Stimulated activated CD4-positive, alpha-beta T cell treated with anti-CD3 and anti-CD28 coated beads, Interleukin-12 subunit alpha, Interleukin-12 subunit beta, amount 100 ng/mL, for 24 hours (primary cell): ENCODE measurements at regions not wholly inside any gene's neighbourhood (a gene's known extent, or its start where the extent isn't known, plus 50 kb on each side); places are given as distances from the start of the nearest gene placed in this dataset.

Experiments used
- DNase-seq, 2 experiments: peaks; one replicate each; pipeline ENCODE4 v3.0.0-alpha.2; 2020; ENCODE audit warnings: low read depth in 2 of 2

DNA sequence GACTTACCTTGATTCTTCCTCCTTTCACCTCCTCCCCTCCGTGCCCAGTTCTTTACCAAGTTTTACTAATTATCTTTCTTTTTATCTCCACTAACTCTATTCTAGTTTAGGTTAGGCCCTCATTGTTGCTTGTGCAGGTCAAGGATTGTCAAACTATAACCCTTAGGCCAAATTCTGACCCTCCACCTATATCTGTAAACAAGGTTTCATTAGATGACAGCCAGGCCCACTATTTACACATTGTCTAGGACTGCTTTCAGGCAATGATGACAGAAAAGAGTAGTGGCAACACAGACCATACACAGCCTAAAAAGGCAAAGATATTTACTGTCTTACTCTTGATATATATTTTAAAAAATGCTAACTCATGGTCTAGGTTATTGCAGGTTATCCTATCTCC, 212.0 kb downstream of the RAD51AP2 start:
- no peak for DNase-seq

DNA sequence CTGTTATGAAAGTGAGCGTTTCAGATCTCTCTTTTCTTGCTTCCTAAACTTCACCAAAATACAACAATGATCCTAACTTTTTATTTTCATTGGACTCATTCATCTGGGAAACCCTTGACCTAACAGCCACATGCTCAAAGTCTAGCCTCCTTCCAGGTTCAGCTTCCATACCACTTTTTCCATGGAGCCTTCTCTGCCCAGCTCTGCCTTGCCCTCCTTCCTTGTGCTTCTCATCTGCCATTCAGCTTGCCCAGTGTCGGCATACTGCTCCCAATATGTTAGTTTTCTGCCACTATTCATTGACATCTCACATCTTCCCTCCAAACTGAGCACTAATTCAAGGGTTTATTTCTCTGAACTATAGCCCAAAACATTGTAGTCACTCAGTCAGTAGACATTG, 214.7 kb downstream of the RAD51AP2 start:
- no peak for DNase-seq

DNA sequence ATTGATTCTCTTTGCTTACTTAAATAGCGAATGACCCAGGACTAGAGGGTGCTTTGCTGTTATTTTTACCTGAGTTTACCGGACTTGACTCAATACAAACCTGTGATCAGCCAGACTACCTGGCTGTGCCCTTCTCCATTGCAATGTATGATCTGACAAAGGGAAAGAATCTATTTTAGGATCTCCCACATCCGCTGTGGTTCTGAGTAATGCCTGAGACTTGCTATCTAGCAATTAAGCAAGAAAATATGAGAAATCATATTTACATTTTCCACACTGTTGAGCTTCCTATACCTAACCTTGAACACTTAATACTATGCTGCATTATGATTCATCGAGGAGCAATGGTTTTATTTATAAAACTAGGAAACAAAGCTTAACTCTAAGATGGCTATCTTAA, 215.2 kb downstream of the RAD51AP2 start:
- no peak for DNase-seq

DNA sequence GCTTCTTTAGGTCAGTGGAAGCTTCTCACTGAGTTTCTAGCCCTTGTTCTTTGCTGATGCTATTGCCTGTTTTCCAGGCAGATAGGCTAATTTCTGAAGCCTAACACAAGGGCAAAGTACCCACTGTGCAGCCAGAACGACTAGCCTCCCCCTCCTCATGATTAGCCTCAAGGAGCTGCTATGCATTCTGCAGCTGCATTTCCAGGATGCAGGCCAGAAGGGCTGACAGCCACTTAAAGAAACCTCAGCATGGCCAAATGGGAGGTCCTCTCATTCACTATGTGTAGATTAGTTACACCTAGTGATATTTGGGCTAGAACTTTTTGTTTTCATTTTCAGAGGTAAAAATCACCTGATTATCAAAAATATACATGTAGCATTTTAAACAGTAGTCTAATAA, 216.0 kb downstream of the RAD51AP2 start:
- DNase-seq: no peak

DNA sequence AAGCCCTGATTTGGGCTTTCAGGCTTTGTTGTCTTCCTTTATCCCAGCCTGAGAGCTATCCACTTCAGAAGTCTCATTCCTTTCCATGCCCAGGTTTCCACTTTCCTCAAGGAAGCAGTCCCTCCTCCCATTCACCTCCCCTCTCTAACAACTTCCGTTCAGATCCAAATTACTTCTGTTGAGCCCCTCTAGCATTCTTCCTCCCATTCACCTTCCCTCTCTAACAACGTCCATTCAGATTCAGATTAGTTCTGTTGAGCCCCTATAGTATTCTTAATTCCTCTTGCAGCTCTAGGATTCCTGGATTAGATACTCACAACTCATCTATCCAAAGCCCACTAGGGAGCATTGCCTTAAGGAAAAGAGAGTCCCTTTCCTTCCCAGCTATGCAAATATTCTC, 216.8 kb downstream of the RAD51AP2 start:
- DNase-seq: no peak

DNA sequence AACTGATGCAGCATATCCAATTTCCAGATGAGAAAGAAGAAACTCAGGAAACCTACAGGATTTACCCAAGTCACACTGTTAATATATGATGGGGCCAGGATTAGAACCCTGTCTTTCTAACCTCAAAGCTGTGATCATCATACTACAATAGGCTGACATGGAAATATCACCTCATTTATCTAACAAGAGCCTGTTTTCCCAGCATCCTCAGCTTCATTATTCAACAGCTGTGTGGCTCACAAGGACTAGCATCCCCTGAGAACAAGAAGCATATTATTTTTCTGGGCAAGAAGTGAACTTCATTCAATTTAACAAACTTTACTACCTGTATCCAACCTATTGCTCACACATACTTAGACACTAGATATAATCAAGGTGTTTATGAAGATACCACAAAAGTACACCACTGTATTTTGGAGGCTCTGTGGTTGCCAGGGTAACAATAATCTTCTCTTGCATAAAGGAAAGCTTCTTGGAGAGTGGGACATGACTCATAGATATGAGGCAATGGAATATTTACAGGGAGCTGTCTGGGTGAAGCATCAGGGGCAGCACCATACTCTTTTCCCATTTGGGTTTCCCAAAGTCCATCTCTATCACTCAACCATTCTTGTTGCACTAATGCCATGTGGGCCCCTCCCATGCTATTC, 218.2 kb downstream of the RAD51AP2 start:
- DNase-seq: no peak

DNA sequence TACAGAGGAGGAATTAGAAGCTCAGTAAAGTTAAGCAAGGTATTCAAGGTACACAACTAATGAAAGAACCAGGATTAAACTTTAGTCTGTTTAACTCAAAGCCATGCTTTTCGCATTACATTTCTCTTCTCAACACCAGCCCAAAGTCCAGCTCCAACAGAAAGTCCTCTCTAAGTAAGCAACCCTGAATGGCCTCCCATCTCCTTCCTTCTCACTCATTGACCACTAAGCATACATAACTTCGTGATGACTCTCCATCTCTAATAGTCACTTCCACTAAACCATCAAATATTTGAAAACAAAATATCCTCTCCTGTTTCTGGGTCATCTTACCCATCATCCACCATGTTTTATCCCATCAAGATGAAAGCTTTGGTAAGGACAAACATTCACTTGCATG, 219.8 kb downstream of the RAD51AP2 start:
- no peak for DNase-seq

DNA sequence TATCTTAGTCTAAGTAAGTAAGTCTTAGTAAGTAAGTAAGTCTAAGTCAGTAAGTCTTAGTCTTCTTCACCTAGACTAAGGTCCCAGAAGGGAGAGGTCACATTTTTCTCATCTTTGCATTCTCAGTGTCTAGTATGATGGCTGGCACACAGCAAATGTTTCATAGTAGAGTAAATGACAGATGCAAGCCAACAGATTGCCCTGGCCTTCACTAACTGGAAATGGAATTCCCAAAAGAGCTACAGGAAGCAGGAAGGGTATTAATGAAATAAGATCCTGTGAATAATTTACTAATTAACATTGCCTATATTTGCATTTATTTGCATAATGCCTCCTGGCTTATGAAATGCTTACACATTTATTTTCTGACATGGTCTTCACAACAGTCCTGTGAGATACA, 221.6 kb downstream of the RAD51AP2 start:
- no peak for DNase-seq

DNA sequence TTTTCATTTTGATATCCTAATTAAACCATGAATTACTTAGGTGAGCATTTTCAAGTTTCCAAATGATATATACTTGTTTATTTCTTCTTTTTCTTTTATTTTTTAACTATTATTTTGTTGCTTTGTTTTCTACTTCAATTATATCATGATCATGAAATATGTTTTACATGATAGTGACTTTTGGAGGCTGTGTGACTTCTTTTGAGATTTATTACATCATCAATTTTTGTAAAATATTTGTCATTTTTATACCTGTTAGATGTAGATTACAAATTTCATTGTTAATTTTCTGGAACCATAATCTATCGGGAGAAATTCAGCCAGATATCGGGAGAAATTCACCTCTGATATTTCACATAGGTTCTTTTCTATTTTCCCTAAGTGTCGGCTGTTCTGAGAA, 228.6 kb downstream of the RAD51AP2 start:
- DNase-seq: no peak

DNA sequence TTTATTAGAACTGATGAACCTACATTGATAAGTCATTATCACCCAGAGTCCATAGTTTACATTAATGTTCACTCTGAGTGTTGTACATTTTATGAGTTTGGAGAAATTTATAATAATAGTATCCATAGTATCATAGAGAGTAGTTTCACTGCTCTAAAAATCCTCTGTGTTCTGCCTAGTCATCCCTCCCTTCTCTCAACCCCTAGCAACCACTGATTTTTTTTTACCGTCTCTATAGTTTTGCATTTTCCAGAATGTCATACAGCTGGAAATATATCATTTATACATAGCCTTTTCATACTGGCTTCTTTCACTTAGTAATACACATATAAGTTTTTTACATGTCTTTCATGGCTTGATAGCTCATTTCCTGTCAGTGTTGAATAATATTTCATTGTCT, 231.1 kb downstream of the RAD51AP2 start:
- no peak for DNase-seq

DNA sequence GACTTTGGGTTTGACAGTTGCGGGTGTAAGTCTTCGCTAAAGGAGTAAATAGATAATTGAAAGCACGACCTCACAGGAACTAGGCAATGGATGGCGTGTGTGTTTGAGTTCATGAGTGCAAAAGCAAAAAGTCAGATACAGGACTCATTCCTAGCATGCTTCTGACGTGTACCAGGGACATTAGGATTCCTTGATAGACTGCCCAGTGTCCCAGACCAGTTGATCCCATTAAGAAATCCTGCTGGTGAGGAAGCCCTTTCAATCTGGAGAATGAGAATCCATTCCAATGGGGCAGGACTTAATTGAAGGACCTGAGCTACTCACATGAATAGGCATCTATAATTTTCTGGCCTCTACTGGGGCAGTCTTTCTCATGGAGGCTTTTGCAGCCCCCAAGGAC, 235.4 kb downstream of the RAD51AP2 start:
- no peak for DNase-seq

DNA sequence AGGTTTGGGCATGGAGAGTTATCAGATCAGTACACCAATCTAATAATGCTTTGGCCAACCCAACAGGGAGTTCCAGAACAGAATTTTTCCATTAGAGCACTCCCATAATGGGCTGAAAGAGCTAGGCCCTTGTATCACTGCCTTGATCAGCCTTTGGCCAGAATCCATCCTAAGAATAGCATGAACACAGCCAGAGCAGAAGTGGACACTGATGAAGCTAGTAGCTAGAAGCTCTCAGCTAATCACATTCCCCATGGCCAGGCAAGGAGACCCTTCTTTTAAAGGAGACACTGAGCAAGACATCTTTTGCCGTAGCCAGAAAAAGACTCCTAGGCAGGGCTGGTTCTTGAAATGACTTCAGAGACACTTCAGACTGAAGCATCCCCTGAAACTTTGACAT, 236.0 kb downstream of the RAD51AP2 start:
- DNase-seq: no peak

DNA sequence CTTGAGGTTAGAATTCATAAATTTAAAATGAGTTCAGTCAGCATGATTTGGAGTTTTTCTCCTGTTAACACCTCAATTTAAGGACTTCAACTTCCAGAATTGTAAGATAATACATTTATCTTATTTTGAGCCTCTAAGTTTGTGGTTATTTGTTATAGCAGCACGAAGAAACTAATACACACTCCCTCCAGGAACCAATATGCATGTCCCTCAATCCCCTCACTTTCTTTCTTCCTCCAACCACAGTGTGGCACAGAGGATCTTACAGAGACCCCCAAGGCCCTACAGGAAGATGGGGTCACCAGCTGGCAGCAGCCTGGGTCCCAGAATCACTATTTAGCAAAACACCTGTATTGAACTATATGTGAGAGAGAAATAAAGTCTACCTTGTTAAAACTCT, 242.0 kb downstream of the RAD51AP2 start:
- DNase-seq: no peak

DNA sequence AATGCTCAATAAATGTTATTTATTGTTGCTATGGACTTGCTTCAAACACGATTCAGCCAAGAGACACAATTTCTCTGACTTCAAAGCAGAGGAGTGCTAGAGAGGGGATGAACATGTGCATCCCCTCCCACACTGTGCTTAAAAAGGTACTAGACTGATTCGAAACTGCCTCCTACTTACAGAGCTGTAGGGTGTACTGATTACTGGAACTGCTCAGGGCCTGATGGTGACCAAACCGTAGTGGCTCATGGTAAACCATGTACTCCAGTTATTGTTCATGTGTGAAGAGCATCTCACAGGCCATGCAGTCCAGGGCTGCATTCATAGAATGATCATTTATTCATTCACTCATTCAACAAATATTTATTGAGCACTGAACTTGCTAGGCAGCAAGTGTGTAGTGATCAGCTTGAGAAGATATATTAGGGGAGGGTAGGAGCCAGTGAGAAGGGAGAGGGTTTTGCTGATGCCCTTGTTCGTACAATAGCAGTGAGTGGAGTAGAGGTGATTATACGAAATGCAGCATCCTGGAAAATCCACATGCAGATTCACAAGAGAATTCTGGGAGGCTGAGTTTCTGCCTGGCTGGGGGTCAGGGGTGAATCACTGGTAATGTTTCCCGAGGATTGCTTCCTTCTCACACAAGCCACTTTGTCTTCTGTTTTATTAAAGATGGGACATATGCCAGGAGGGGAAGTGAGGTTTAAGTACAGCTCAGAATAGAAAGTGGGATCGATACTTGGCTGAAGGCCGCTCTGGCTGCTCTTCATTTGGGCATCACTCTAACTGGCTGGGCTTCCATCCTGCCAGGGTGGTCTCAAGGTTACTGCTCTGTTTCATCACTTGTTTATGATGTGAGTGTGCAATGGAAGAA, 245.4 kb downstream of the RAD51AP2 start:
- no peak for DNase-seq

DNA sequence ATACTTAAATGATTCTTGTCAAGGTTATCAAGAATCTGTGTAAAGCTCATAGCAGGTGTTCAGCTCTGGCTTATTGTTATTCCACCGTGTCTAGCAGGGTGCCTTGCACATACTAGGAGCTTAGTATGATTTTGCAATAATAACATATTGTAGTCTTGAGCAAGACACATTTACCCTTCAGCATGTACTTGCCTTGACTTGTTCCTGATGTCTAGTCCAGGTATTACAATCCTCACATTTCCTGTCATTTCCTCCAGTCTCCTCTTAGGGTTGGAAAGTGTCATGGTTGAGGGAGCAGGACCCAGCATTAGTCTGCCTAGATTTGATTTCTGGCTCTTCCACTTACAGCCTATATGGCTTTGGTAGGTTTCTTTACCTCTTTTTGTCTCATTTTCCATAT, 246.1 kb downstream of the RAD51AP2 start:
- no peak for DNase-seq

DNA sequence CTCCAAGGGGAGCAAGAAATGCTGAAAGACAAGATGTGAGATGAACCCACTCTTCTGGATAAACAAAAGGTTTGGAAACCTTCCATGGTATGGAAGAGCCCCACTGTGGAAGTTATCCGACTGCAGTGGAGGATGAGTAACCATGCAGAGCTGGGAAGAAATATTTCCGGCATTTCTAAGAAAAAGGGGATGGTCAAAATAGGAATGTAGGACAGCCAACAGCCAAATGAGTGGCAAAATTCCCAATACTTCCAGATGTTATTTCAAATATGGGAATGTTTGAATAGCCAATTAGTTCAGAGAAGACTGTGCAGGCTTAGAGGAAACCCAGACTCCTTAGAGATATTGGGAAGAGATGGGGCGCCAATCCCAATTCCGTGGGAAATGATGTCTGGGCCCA, 246.8 kb downstream of the RAD51AP2 start:
- DNase-seq: no peak

DNA sequence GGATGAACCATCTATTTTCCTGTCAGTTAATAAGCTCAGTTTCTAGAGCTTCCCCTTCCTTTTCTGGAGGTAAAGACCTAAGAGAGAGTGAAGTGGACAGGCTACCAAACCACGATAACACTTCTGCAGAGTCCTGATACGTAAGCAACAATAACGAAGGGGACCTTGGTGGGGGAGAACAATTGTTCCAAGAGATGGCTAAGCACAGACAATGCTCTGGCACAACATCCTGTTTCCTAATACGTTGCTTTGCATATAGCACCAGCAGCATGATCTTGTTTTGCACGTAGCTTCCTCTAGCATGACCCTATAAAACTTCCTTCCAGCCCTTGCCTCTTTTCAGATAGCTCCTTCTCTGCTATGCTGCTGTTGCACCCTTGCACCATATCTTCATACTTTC, 247.3 kb downstream of the RAD51AP2 start:
- no peak for DNase-seq

DNA sequence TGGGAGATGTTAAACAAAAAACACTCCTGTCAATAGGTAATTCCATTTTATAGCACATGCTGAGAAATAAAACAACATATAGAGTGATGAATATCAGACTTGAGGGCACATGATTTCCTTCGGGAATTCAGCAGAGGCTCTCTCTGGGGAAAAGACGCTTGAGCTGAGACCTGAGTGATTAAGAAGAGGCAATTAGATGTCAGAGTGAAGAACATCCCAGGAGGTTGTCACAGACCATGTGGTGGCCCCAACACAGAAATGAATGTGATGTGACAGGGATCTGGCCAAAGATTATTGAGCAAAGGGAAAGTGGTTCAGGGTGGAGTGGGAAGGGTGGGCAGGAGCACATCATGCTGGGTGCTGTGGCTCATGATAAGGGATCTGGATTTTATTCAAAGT, 254.7 kb downstream of the RAD51AP2 start:
- DNase-seq: no peak

DNA sequence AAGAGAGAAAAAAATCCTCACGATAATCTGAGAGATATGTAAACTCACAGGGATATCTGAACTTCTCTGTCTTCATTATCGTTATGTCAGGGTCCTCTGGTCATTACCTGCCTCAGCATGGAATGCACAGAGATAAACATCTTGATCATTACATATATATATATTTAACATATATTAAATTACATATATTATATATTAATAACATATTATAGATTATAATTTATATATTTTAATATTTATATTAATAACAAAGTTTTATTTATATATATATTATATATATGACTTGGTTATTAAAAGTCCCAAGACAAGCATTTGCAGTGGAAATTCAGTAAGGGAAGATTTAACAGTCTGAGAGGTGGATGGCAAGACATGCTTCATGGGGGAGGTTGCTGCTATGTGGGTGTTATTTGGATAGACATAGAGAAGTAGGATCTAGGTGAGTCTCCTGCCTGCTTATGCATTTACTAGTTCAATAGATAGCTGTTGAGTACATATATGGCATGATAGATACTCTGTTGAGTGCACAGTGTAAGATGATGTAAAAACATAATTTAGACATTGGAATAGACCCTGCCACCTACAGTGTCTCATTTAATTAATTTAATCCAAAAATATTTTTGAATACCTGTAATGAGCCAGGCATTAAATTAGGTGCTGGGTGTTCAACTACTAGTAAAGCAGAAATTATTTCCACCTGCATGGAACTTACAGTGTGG, 255.2 kb downstream of the RAD51AP2 start:
- no peak for DNase-seq

DNA sequence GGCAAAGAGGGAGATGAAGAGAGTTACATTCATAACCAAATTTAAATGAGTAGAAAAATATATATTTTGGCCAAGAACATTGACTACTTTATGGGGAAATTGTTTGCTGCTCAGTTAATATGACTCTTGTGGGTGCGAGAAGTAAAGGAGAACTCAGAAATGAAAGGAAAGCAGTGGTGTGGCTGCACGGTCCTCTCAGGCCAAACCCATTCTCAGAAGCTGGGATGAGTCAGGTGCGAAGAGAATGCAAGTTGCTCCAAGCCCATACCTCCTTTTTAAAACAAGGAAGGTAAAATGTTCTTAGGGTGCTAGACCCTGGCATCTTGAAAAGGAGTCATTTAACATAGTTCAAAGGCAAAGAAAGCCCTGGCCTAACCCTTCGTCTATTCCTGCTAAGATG, 258.6 kb downstream of the RAD51AP2 start:
- no peak for DNase-seq

DNA sequence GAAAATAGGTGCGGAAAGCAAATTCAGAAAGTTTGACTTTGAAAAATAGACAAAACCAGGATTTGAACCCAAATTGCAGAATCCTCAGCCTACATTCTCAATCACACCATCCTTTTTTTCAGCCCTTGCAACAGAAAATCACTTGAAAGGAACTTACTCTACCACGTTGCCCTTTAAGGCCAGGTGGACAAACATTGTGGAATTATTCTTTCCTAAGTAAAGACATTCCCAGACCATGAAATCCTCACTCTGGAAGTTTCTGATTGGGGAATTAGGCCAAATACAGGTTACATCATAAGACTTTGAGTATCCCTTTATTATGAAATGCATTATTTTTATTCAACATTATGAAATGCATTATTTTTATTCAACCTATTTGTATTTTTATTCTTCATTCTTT, 259.4 kb downstream of the RAD51AP2 start:
- DNase-seq: no peak

DNA sequence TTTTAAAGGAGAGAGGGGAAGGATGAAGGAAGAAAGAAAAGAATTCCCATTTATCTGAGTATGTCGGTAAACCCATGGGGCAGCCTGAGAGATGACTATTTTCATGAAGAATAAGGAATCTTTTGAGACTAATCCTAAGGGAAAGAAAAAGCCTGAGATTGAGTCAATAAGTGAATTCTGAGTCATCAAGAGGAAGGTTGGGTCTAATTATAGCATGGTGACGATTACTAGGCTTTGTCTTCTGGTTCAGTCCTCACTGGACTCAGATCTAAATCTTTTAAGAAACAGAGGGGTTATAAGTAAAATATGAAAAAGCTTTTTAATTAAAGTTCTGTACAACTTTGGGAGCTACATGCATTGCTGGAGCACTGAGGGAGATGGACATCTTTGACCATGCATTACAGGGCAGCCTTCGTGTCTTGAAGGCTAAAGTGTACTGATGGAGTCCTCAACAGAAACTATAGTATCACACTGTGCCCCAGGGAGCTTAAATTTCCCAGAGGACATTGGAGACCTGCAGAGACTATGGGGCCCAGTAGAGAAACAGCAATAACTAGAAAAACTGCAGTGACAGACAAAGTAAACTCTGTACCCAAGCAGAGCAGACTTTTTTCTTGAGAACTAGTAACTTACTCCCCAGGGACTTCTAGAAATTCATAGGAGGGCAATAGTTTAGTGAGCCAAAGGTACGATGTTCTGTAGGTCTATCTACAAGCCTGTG, 260.9 kb downstream of the RAD51AP2 start:
- no peak for DNase-seq
